GM19372 (cell line): ENCODE measurements at regions not wholly inside any gene's neighbourhood (a gene's known extent, or its start where the extent isn't known, plus 50 kb on each side); places are given as distances from the start of the nearest gene placed in this dataset.

Experiments
- ATAC-seq: cut with Tn5 transposase; IDR thresholded peaks from one replicate; pipeline ENCODE4 v1.9.1; 2021; ENCODE audit warnings: mild to moderate bottlenecking, low read depth, moderate library complexity; ENCODE audit not compliant: unreplicated experiment

DNA sequence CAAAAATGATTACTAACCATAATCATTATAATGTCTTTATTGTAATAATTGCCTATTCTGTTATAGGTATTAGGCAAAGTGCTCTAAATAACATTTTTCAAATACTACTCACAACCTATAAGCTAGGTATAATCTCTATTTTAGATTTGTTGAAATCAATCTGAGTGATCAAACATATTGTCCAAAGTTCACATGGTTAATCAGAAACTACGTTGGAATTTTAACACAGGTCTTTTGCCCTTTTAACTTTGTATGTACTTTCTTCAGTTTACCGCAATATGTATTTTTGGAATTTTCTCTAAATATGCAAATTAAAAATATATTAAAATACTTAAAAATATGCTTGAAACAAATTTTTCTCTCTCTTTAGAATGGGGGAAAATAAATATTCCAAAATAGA, 1563.2 kb downstream of the KCNT2 start:
- no peak for ATAC-seq

DNA sequence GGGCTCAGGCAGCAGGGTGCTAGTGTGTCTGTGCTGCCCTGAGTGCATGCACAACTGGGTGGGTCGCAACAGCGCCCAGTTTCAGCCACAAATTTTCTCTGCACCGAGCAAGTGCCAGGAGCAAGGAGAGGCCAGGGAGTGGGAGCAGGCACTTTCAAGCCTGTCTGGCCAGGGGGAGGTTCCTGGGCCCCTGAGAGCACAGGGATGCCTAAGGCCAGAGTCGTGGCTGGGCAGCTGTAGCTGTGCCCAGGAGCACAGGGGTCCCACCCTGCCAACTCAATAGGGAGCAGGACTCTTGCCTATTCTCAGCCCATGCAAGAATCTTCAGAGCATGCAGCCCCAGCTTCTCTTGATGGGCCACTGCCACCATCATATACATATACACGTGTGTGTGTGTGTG, 1577.4 kb downstream of the KCNT2 start:
- ATAC-seq, result no peak

DNA sequence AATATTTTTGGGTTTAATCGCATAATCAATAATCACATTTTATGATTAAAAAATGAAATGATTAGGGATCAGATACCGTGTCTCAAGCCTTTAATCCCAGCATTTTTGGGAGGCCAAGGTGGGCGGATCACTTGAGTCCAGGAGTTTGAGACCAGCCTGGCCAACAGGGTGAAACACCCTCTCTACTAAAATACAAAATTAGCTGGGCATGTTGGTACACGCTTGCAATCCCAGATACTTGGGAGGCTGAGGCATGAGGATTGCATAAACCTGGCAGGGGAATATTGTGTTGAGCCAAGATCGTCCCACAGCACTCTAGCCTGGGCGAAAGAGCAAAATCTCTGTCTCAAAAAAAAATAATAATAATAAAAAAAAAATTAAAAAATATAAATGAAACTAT, 1581.4 kb downstream of the KCNT2 start:
- no peak for ATAC-seq

DNA sequence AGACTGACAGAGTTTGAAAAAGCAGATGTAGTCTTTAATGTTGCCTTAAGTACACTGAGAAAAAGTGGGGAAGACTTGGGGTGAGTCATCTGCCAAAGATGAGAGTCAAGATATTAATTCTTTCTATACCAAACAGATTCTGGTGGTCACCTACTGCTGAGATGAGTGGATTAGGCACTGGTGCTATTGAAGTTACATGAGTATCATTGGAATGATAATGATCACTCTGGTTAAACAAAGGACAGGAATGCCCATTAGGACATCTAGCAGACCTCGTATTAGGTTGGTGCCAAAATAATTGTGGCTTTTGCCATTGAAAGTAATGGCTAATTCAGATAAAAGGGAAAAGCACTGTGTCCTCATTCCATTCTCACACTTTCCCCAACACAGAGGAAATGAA, 1588.9 kb downstream of the KCNT2 start:
- no peak for ATAC-seq

DNA sequence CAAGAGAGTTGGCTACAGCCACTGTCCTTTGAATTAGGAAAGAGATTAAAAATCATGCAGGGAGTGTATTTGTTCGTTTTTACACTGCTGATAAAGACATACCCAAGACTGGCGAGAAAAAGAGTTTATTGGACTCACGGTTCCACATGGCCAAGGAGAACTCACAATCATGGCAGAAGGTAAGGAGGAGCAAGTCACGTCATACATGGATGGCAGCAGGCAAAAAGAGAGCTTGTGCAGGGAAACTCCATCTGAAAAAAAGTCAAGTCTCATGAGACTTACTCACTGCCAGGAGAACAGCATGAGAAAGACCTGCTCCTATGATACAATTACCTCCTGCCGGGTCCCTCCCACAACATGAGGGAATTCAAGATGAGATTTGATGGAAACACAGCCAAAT, 1595.2 kb downstream of the KCNT2 start:
- ATAC-seq, result no peak

DNA sequence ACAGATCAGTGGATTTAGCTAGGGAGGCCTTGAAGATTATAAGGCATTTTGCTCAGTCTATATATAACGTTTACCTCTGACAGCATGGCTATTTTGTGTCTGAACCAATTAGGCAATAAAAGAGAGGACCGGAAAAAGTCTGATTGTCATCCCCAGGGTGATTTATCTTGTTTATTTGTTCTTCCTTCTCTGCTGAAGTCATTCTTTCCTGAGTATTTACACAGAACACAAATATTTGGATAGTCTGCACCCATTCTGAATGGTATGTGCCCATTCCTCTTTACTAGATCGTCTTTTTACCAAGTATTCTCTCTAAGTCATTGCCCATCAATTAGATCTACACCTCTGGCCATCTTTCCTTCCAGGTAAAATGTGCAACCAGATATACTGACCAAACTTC, 1602.9 kb downstream of the KCNT2 start:
- no peak for ATAC-seq

DNA sequence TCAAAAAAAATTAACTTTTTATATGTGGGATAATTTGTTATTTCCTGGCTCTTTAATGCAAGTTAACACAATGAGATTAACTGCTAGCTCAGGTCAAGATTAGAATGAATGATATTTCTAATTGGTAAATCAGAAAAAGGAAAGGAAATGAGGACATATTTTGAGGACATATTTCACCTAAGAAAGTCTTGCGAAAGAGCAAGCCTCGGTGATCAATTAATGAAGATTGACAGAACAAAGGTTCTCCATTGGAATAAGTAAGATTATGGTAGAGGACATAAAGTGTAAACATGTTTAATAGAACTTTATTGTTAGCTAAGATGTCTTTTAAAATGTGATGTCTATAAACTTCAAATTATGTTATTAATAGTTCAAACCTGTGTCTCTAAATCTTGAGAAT, 1617.8 kb downstream of the KCNT2 start:
- no peak for ATAC-seq

DNA sequence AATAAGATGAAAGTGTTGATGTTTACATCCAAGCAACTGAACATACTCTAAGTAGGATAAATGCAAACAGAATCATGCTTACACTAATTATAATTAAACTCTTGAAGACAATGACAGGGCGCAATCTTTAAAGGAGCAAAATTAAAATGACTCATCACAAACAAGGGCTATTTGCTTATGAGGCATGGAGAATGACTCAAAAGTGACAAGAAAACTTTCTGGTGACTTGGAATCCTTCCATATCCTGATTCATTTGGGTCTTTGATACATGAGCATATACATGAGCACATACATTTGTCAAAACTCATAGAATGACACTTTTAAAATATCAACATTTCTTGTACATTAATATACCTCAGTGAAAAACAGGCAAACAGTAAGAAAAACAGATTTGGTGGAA, 1632.3 kb downstream of the KCNT2 start:
- ATAC-seq, result no peak

DNA sequence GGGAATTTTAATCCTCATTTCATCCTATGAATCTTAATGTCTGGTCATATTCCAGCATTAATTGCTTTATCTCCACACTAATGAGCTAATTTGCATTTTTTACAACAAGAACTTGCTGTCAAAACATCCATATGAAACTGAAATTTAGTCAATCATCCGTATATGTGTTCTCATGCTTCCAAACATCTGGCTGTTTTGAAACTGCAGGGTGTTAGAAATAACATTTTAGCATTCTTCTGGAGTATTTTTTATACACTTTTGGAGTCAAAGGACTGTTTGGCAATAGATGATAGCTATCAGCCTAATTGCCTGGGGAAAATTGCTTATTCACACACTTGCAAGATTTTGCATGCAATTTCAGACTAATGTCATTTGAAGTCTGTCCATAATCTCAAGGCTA, 1639.3 kb downstream of the KCNT2 start:
- ATAC-seq, result no peak

DNA sequence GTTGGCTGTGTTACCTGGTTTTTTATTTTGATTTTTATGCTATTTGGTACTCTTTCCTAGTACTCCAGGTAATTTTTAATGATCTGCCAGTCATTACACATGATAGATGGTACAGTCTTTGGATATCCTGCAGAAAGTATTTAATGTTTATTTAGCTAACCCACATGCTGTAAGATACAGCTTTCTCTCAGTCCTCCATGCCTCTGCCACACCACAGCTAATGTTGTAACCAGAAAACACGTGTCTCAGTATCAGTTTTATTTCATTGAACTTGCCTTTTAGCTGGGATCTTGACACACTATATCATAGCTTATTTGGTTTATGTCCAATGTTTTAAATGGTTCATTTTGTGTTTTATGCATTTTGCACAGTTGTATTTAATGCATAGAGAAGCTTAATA, 1648.4 kb downstream of the KCNT2 start:
- ATAC-seq, result no peak

DNA sequence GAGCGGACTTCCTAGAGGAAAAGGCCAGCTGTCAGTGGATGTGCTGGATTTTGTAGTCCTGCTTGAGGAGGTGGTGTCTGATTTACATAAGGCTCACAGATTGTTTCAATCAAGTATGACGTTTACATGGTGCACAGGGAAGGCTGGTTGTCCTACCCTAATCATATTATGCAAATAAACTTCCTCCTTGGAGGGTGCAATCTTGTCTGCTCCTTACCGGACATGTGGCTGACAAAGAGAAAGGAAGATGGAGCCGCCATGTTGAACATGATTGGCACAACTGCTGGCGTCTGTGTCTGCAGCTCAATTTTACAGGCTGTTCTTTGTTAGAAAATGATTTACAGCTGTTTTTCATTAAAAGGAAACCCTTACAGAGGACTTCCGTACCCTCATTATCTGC, 1656.1 kb downstream of the KCNT2 start:
- no peak for ATAC-seq

DNA sequence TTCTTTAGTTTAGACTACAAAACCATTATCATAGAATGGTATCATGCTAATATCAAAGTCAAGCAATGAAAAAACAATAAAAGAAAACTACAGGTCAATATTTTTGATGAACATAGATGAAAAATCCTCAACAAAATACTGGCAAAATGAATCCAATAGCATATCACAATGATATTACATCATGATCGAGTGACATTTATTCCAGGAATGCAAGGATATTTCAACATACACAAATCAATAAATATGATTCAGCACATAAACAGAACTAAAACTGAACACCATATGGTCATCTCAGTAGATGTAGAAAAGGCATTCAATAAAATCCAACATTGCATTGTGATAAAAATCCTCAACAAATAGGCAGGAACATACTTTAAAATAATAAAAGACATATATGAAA, 1657.7 kb downstream of the KCNT2 start:
- ATAC-seq, result no peak

DNA sequence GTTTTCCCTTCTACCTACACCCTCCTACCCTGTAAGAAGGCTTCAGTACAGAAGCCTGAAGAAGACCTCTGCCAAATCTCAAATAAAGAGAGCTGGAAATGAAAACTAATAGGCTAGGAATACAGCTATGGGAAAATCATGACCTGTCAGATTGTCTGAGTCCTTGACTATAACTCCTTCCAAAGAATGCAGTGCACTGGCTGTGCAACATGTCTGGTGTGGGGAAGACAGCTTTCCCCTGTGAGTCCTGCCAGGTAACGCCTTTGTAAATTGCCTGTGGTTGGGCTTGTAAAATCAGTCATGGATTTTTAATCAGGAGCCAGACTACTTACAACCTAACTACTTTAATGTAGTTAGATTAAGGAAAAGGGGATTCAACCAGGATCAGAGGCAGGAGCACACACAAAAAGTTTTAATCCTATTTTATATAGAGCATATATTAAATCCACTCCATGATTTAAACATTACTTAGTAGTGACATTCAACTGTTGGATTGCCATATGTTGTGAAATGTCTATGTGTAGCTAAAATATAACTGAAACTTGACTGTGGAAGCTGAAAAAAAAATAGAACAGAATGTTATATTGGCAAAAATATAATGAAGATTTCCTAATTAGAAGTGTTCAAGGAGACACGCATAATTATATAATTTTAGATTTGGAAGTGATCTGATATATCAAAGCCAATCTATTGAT, 1667.8 kb downstream of the KCNT2 start:
- no peak for ATAC-seq

DNA sequence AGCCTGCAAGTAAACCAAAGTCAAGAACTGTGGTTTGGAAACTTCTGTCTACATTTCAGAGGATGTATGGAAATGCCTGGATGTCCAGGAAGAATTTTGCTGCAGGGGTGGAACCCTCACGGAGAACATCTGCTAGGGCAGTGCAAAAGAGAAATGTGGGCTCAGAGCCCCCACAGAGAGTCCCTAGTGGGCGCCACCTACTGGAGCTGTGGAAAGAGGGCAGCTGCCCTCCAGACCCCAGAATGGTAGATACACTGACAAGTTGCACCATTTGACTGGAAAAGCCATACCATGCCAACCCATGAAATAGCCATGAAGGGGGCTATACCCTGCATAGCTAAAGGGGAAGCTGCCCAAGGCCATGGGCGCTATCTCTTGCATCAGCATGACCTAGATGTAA, 1672.4 kb downstream of the KCNT2 start:
- no peak for ATAC-seq

DNA sequence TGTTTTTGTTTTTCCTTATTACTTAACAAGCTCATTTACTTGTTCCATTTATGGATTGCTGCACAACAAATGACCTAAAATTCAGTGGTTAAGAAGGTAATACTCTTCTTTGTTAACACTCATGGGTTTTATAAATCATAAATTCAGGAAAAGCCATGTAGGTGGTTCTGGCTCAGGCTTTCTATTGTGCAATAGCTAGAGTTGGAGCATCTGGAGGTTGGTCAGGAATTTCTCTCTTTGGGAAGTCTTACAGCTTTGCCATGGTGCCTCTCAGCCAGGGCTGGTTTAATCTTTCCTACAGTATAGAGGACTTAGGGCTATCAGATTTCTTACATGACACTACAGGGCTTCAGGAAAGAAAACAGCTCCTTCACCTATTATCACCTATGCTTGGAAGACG, 1677.1 kb downstream of the KCNT2 start:
- no peak for ATAC-seq

DNA sequence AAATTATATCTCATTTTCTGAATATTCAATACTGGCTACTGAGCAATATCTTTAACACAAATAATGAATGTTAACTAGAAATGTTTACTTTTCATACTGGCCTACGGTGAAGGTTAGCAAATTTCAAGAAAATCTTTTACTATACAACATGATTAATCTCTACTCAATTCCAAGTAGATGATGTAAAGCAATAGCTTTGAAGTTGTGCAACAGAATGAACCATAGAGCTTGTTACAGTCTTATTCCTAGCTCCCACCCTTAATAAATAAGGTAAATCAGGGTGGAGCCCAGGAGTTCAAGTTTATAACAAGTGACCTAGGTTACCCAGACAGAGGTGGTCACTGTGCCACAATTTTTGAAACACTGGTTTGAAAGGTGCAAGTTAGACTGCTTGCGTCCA, 1678.1 kb downstream of the KCNT2 start:
- ATAC-seq, result no peak

DNA sequence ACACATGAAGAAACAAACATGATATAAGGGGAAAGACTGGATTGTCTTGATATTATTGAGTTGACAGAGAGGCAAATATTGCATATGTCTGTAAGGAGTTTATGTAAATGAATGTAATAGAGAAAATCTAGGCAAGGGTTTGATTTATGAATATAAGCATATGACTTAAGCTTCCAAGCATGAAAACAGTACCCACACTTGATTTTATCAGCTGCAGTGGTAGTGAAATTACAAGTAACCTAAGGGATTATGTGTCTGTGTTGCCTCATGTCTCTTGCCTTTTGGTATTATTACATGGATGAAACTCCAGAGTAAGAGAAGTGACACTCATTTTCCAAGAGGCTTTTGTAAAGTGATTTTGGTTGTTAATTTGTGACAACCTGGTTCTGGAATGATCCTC, 1678.9 kb downstream of the KCNT2 start:
- no peak for ATAC-seq

DNA sequence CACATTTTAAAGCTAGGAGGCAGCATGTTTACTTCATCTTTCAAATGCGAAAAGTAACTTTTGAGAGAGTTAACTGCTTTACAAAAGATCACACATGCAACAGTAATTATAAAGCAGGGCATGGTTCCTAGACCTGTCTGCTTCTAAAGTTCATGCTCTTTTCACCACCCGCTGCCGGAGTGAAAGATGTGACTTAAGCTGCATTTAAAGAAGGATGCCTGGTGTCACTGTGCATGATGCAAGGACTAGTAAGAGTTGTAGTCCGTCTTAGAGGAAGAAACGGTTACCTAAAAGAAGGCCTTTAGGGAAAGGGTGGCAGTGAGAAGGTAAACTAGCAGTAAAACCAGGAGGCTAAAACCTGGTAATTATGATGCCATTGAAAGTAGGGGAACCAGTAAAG, 1689.1 kb downstream of the KCNT2 start:
- no peak for ATAC-seq

DNA sequence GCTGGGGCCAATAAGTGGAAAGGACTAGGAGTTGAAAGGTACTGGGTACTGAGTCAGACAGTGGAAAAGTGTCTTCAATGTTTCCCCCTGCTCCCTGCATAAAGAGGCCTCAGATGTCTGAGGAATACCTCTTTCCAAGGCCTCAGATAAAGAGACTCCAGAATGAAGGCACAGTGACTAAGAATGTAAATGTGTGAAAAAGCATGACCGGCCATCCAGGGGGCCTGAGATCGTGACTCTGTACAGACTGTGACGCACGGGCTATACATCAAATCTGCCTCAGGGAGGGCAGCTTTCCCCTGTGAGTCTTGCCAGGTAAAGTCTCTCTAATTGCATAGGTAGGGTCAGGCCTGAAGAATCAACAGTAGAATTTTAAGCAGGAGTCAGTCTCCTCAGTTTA, 1690.5 kb downstream of the KCNT2 start:
- ATAC-seq, result no peak

DNA sequence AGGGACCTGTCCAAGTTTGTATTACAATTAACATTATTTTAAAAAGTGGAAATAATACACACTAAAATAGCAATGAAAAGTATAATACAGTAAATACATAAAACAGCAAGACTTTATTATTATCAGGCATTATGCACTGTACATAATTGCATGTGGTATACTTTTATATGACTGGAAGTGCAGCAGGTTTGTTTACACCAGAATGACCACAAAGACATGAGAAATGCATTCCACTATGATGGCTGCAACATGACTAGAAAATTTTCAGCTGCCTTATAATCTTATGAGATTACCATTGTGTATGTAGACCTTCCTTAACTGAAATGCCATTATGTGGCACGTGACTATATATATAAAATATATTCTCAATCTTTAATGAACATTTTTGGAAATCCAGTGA, 1699.6 kb downstream of the KCNT2 start:
- ATAC-seq, result no peak

DNA sequence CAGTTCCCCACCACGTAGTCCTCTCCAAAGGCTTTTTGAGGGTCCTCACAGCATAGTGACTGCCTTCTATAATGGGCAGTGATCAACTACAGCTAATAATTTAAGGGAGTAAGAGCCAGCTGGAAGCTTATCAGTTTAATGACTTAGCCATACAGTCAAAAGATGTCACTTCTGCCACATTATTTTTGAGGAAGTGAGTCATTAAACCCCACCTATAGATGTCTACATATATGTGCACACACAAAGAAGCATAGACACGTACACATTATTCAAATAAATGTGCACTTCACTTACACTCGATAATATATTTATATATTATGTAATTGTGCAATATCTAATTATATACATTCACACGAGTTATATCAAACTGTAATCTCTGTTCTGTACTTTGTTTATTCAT, 1704.7 kb downstream of the KCNT2 start:
- no peak for ATAC-seq

DNA sequence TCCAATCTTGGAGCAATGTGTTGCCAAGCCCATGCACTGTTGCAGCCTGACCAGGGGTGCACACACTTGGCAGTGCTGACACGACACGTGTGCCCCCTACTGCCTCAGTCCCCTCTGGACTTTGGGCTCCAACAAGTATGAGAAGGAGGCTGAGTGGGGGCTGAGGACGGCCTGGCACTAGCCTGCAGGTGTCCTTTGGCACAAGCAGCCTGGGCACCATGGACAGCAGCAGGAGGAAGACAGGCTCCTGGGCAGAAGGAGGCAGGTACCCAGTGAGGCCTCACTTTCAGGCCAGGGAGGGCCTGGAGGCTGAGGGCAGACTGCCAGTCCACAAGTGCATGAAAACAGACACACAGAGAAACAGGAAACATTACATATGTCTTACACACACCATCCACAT, 1702.9 kb upstream of the B3GALT2 start:
- no peak for ATAC-seq

DNA sequence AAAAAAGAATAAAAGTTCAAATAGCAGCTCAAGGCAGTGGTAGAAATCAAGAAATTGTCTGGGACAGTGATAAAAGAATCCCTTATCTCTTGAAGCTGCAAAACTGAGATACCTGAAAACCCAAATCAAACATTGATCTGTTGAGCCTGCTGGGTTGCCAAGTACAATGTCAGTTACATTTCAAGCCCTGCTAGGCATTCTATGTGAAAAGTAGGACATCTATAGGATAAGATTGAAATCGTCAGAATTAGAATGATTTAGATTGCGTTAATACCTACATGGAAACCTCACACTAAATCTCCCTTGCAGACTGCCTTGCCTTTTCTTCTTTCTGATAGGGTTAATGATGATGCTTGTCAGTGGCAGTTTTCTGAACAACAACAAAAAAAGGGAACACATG, 1684.4 kb upstream of the B3GALT2 start:
- no peak for ATAC-seq
